Loucy (cell line): ENCODE measurements at regions not wholly inside any gene's neighbourhood (a gene's known extent, or its start where the extent isn't known, plus 50 kb on each side); places are given as distances from the start of the nearest gene placed in this dataset.

Experiments
- H2AFZ ChIP-seq: fragments of 200-600 bp; sonication (generic); 2 replicates; pipeline ENCODE4 v1.6.0; 2016; ENCODE audit warnings: antibody characterized with exemption, mild to moderate bottlenecking, low read length, moderate library complexity
- H3F3A ChIP-seq: fragments of 200-600 bp; 2 replicates; pipeline ENCODE4 v1.6.0; 2016; ENCODE audit warnings: antibody characterized with exemption, low read depth, mild to moderate bottlenecking
- H3K27me3 ChIP-seq: fragments of 200-600 bp; sonication (generic); 2 replicates; pipeline ENCODE4 v1.6.1; 2014; ENCODE audit warnings: low read length, mild to moderate bottlenecking; ENCODE audit not compliant: insufficient read depth, poor library complexity, severe bottlenecking
- H3K36me3 ChIP-seq: fragments of 200-600 bp; sonication (generic); 2 replicates; pipeline ENCODE4 v1.6.1; 2016; ENCODE audit warnings: low read length; ENCODE audit not compliant: insufficient read depth
- H3K4me1 ChIP-seq: fragments of 200-600 bp; sonication (generic); 2 replicates; pipeline ENCODE4 v1.5.1; 2014; ENCODE audit warnings: low read length, mild to moderate bottlenecking; ENCODE audit not compliant: insufficient read depth, poor library complexity, severe bottlenecking
- H3K4me2 ChIP-seq: fragments of 200-600 bp; sonication (generic); 2 replicates; pipeline ENCODE4 v1.6.0; 2014; ENCODE audit warnings: antibody characterized with exemption, low read length, low read depth, mild to moderate bottlenecking; ENCODE audit not compliant: poor library complexity, severe bottlenecking
- H3K4me3 ChIP-seq: fragments of 200-600 bp; sonication (generic); 2 replicates; pipeline ENCODE4 v1.5.1; 2014; ENCODE audit warnings: low read length, mild to moderate bottlenecking, mixed read lengths; ENCODE audit not compliant: poor library complexity, severe bottlenecking
- H3K79me2 ChIP-seq: fragments of 200-600 bp; sonication (generic); 2 replicates; pipeline ENCODE4 v1.6.1; 2014; ENCODE audit warnings: low read length; ENCODE audit not compliant: insufficient read depth
- H3K9ac ChIP-seq: fragments of 200-600 bp; sonication (generic); 2 replicates; pipeline ENCODE4 v1.6.0; 2014; ENCODE audit warnings: mild to moderate bottlenecking, low read depth, low read length, moderate library complexity; ENCODE audit not compliant: poor library complexity, severe bottlenecking
- H3K9me2 ChIP-seq: fragments of 200-600 bp; sonication (generic); replicated peaks from 2 replicates; pipeline ENCODE4 v1.6.1; 2016; ENCODE audit warnings: low read depth, low read length, mixed read lengths
- H3K9me3 ChIP-seq: fragments of 200-600 bp; sonication (generic); 2 replicates; pipeline ENCODE4 v1.6.1; 2014; ENCODE audit warnings: mild to moderate bottlenecking, antibody characterized with exemption, low read length, low read depth; ENCODE audit not compliant: insufficient read depth
- H4K20me1 ChIP-seq: fragments of 200-600 bp; sonication (generic); 2 replicates; pipeline ENCODE4 v1.6.0; 2014; ENCODE audit warnings: antibody characterized with exemption, low read length, mild to moderate bottlenecking; ENCODE audit not compliant: insufficient read depth, poor library complexity, severe bottlenecking
- EZH2phosphoT487 ChIP-seq: fragments of 200-600 bp; IDR thresholded peaks from 2 replicates; pipeline ENCODE4 v1.6.1; 2018; ENCODE audit warnings: antibody characterized with exemption, mild to moderate bottlenecking, moderate library complexity, borderline replicate concordance
- TF ChIP-seq, protein P1 (sequence below): fragments of 200-600 bp; sonication (generic); conservative IDR thresholded peaks from 2 replicates; pipeline ENCODE4 v1.5.1; 2014; ENCODE audit warnings: mild to moderate bottlenecking, antibody characterized with exemption, low read length

DNA sequence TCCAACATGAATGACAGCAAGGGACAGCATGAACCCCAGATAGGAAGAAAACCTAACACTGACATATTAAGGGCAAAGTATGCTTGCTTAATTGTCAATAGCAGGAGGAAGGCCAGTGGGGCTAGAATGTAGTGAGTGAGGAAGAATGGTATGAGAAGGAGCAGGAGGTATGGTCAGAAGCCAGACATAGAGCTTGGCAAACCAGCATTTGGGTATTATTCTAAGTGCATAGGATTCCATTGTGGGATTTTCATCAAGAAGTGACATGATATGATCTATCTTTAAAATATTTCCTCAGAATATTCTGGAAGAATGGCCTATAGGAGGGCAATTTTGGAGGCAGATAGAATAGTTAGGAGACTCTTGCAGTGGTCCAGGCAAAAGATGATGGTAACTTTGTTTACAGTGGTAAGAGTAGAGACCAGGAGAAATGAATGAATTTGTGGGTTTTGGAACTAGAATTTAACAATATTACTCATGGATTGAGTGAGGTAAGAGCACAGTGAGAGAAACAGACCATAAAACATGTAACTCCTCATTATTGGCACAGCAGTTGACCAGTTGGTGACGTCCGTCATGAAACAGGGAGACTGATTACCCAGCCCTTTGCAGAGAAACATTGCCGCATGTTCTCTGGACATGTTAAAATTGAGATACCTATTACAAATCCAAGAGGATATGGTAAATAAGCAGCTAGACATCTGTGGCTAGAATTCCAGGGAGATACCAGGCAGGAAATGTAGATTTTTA lies 246.5 kb upstream of the HS3ST1 start:
- H3K27me3 ChIP-seq, result no peaks in the 10 kb centered on the region
- no peaks in the 10 kb centered on the region for H3F3A ChIP-seq
- H3K9me2 ChIP-seq, result no peaks in the 10 kb centered on the region
- H3K9me3 ChIP-seq, result no peaks in the 10 kb centered on the region
- H3K79me2 ChIP-seq, result no peaks in the 10 kb centered on the region
- no peak overlapping the region for H3K4me3 ChIP-seq
- H3K36me3 ChIP-seq, result no peaks in the 10 kb centered on the region
- TF ChIP-seq, protein P1, sequence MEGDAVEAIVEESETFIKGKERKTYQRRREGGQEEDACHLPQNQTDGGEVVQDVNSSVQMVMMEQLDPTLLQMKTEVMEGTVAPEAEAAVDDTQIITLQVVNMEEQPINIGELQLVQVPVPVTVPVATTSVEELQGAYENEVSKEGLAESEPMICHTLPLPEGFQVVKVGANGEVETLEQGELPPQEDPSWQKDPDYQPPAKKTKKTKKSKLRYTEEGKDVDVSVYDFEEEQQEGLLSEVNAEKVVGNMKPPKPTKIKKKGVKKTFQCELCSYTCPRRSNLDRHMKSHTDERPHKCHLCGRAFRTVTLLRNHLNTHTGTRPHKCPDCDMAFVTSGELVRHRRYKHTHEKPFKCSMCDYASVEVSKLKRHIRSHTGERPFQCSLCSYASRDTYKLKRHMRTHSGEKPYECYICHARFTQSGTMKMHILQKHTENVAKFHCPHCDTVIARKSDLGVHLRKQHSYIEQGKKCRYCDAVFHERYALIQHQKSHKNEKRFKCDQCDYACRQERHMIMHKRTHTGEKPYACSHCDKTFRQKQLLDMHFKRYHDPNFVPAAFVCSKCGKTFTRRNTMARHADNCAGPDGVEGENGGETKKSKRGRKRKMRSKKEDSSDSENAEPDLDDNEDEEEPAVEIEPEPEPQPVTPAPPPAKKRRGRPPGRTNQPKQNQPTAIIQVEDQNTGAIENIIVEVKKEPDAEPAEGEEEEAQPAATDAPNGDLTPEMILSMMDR, result no peak
- no peak for TF ChIP-seq EZH2phosphoT487
- H4K20me1 ChIP-seq, result no peaks in the 10 kb centered on the region
- no peak overlapping the region for H3K4me2 ChIP-seq
- H3K9ac ChIP-seq, result no peak overlapping the region
- no peak overlapping the region for H2AFZ ChIP-seq
- H3K4me1 ChIP-seq, result no peaks in the 10 kb centered on the region

DNA sequence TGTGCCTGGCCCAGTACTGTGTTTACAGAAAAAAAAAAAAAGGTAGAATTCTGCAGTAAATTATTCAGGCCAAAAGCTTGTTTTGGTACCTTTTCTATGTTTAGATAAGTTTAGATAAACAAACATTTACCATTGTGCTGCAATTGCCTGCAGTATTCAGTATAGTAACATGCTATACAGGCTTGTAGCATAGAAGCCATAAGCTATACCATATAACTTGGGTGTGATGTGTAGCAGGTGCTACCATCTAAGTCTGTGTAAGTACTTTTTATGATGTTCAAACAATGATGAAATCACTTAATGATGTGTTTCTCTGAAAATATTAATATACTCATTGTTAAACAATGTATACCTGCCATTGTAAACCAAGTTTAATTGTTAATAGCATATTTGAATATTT lies 241.6 kb upstream of the HS3ST1 start:
- no peaks in the 10 kb centered on the region for H3K9me2 ChIP-seq
- no peak overlapping the region for H3K4me2 ChIP-seq
- no peak overlapping the region for H3K4me3 ChIP-seq
- H3K27me3 ChIP-seq, result no peaks in the 10 kb centered on the region
- H2AFZ ChIP-seq, result no peak overlapping the region
- no peaks in the 10 kb centered on the region for H3F3A ChIP-seq
- H3K9me3 ChIP-seq, result no peaks in the 10 kb centered on the region
- H3K36me3 ChIP-seq, result no peaks in the 10 kb centered on the region
- no peaks in the 10 kb centered on the region for H4K20me1 ChIP-seq
- H3K79me2 ChIP-seq, result no peaks in the 10 kb centered on the region
- H3K9ac ChIP-seq, result no peak overlapping the region
- TF ChIP-seq, protein P1, result no peak
- no peak for TF ChIP-seq EZH2phosphoT487
- H3K4me1 ChIP-seq, result no peaks in the 10 kb centered on the region

DNA sequence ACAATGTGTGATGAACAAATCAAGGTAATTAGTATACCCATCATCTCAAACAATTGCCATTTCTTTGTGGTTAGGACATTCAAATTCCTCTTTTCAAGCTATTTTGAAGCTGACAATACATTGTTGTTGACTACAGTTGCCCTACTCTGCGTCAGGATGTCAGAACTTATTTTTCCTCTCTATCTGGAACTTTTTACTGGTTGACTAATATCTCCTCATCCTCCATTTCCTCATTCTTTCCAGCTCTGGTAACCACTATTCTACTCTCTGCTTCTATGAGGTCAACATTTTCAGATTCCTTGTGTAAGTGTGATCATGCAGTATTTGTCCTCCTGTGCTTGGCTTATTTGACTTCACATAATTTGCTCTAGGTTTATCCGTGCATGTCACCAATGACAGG lies 240.5 kb upstream of the HS3ST1 start:
- Histone ChIP-seq H3K9me2 (no peaks in the 10 kb centered on the region), H3K79me2 (no peaks in the 10 kb centered on the region), H3K4me3 (no peak overlapping the region), H3F3A (no peaks in the 10 kb centered on the region), H4K20me1 (no peaks in the 10 kb centered on the region), H2AFZ (no peak overlapping the region), H3K27me3 (no peaks in the 10 kb centered on the region), H3K4me1 (no peaks in the 10 kb centered on the region), H3K36me3 (no peaks in the 10 kb centered on the region), H3K9ac (no peak overlapping the region), H3K9me3 (no peaks in the 10 kb centered on the region), H3K4me2 (no peak overlapping the region)
- TF ChIP-seq EZH2phosphoT487, result no peak
- TF ChIP-seq, protein P1, result no peak
